HepG2 (cell line): ENCODE measurements at regions not wholly inside any gene's neighbourhood (a gene's known extent, or its start where the extent isn't known, plus 50 kb on each side); places are given as distances from the start of the nearest gene placed in this dataset.
A peak's percentile ranks its signal among the peaks of the same experiment; 100 is the strongest.

Source experiments
- ATAC-seq: fragments of 200-7000 bp; cut with Tn5 transposase; 3 replicates; pipeline ENCODE4 v1.9.1; 2020; ENCODE audit warnings: mild to moderate bottlenecking, moderate library complexity
- BruUV-seq: library from RNA; stranded (reverse); fragments of 400-500 nt; replicated peaks from 2 replicates; lab custom pipeline; 2021; lab: Mats Ljungman, UMichigan
- CTCF ChIA-PET: fragments of 300-600 bp; formaldehyde crosslinking; extraction: SDS; loops from one replicate; lab custom pipeline; 2021; ENCODE audit warnings: low total read pairs, inconsistent platforms, low intra/inter-chr PET ratio; lab: Yijun Ruan, JAX
- POLR2A ChIA-PET: fragments of 350-600 bp; sonication (Branson Sonifier 250); formaldehyde crosslinking; loops from one replicate; lab custom pipeline; 2020; ENCODE audit warnings: antibody characterized with exemption, inconsistent platforms; lab: Yijun Ruan, JAX
- DNase-seq: peaks from one replicate; pipeline ENCODE4 v3.0.0-alpha.2; 2015; ENCODE audit warnings: low spot score
- FAIRE-seq: peaks from 3 replicates; lab custom pipeline; 2011; peaks lifted over from hg19 to GRCh38; lab: Jason Lieb, UNC
- H2AFZ ChIP-seq: one replicate; pipeline ENCODE4 v1.6.1; 2011; ENCODE audit warnings: low read length, inconsistent platforms
- H3K27ac ChIP-seq: fragments of 300-600 bp; 3 replicates; pipeline ENCODE4 v1.8.0; 2011; ENCODE audit warnings: mixed run types, mild to moderate bottlenecking, mixed read lengths, low read length, inconsistent platforms; ENCODE audit not compliant: insufficient read depth; ENCODE audit errors: extremely low read length
- H3K27me3 ChIP-seq, 2 experiments: fragments of 200-600 bp in 1 of 2; 2 replicates in 1 of 2; 3 replicates in 1 of 2; pipeline versions ENCODE4 v1.6.0 to v1.8.0; 2011; ENCODE audit warnings: low read length in 2 of 2, mild to moderate bottlenecking in 2 of 2, moderate library complexity in 2 of 2, inconsistent platforms in 1 of 2; ENCODE audit not compliant: insufficient read depth in 2 of 2, control insufficient read depth in 1 of 2
- H3K36me3 ChIP-seq, 2 experiments: fragments of 200-600 bp in 1 of 2; replicated peaks in 1 of 2; 2 replicates in 1 of 2; 3 replicates in 1 of 2; pipeline versions ENCODE4 v1.5.1 to v1.8.0; 2011; ENCODE audit warnings: low read length in 2 of 2, inconsistent platforms in 1 of 2; ENCODE audit not compliant: insufficient read depth in 2 of 2, control insufficient read depth in 1 of 2
- H3K4me1 ChIP-seq: 2 replicates; pipeline ENCODE4 v1.5.1; 2012; ENCODE audit warnings: low read length, inconsistent platforms; ENCODE audit not compliant: insufficient read depth
- H3K4me2 ChIP-seq: 2 replicates; pipeline ENCODE4 v1.6.0; 2011; ENCODE audit warnings: low read depth, low read length, inconsistent platforms
- H3K4me3 ChIP-seq, 3 experiments: fragments of 200-600 bp in 1 of 3; sonication (generic), shearing (Covaris generic) in 1 of 3; replicated peaks in 1 of 3; 2 replicates each; pipeline ENCODE4 v1.5.1; 2011 to 2016; ENCODE audit warnings: low read length in 3 of 3, inconsistent platforms in 2 of 3, low read depth in 2 of 3, mild to moderate bottlenecking in 2 of 3, control low read depth in 1 of 3, mixed read lengths in 1 of 3; ENCODE audit not compliant: insufficient read depth in 1 of 3
- H3K79me2 ChIP-seq: one replicate; pipeline ENCODE4 v1.6.1; 2011; ENCODE audit warnings: low read length, inconsistent platforms; ENCODE audit not compliant: insufficient read depth
- H3K9ac ChIP-seq: 2 replicates; pipeline ENCODE4 v1.6.0; 2011; ENCODE audit warnings: mild to moderate bottlenecking, low read depth, low read length, inconsistent platforms; ENCODE audit not compliant: insufficient read depth
- H3K9me3 ChIP-seq: 2 replicates; pipeline ENCODE4 v1.5.1; 2012; ENCODE audit warnings: mild to moderate bottlenecking, low read length
- H4K20me1 ChIP-seq: 2 replicates; pipeline ENCODE4 v1.6.0; 2011; ENCODE audit warnings: inconsistent platforms, mild to moderate bottlenecking, low read length, moderate library complexity; ENCODE audit not compliant: insufficient read depth
- ARHGAP35 ChIP-seq: sonication (generic); formaldehyde crosslinking; IDR thresholded peaks from 2 replicates; pipeline ENCODE4 v1.9.0; 2022; ENCODE audit warnings: mild to moderate bottlenecking, inconsistent platforms, moderate library complexity, missing genetic modification reagents, borderline replicate concordance
- DMAP1 ChIP-seq: IDR thresholded peaks from 2 replicates; pipeline ENCODE4 v1.6.1; 2016
- DNMT3B ChIP-seq: conservative IDR thresholded peaks from 2 replicates; pipeline ENCODE4 v1.6.1; 2016; ENCODE audit warnings: missing biosample characterization, control low read depth
- EEA1 ChIP-seq: sonication (generic); formaldehyde crosslinking; IDR thresholded peaks from 2 replicates; pipeline ENCODE4 v1.5.1; 2020; ENCODE audit warnings: mild to moderate bottlenecking, missing genetic modification reagents, borderline replicate concordance
- GZF1 ChIP-seq: sonication (generic); formaldehyde crosslinking; IDR thresholded peaks from 2 replicates; pipeline ENCODE4 v1.5.1; 2020; ENCODE audit warnings: mild to moderate bottlenecking, missing genetic modification reagents
- HIC2 ChIP-seq: sonication (generic); formaldehyde crosslinking; IDR thresholded peaks from 2 replicates; pipeline ENCODE4 v1.9.0; 2022; ENCODE audit warnings: low read depth, missing genetic modification reagents
- HNF4G ChIP-seq, 2 experiments: sonication (generic) in 1 of 2; formaldehyde crosslinking in 1 of 2; IDR thresholded peaks; 2 replicates each; pipeline versions ENCODE4 v1.4.0 to v1.6.1; 2011 to 2020; ENCODE audit warnings: borderline replicate concordance in 2 of 2, low read depth in 2 of 2, mild to moderate bottlenecking in 2 of 2, low read length in 1 of 2, missing genetic modification reagents in 1 of 2, moderate library complexity in 1 of 2
- KLF11 ChIP-seq: IDR thresholded peaks from 2 replicates; pipeline ENCODE4 v1.6.1; 2016; ENCODE audit warnings: missing compliant biosample characterization
- NRL ChIP-seq: sonication (generic); formaldehyde crosslinking; IDR thresholded peaks from 2 replicates; pipeline ENCODE4 v1.5.0; 2020; ENCODE audit warnings: missing genetic modification reagents, mild to moderate bottlenecking, moderate library complexity, borderline replicate concordance
- PAX8 ChIP-seq: sonication (generic); formaldehyde crosslinking; IDR thresholded peaks from 2 replicates; pipeline ENCODE4 v1.8.0; 2022; ENCODE audit warnings: mild to moderate bottlenecking, missing genetic modification reagents, borderline replicate concordance
- RNF2 ChIP-seq: fragments of 450-650 bp; conservative IDR thresholded peaks from 2 replicates; pipeline ENCODE4 v1.6.1; 2016; ENCODE audit warnings: low read depth
- SIN3A ChIP-seq: IDR thresholded peaks from 2 replicates; pipeline ENCODE4 v1.6.1; 2011; ENCODE audit warnings: low read depth, mild to moderate bottlenecking, control low read depth, low read length, borderline replicate concordance
- ZFP62 ChIP-seq: sonication (generic); formaldehyde crosslinking; IDR thresholded peaks from 2 replicates; pipeline ENCODE4 v1.4.0; 2020; ENCODE audit warnings: missing genetic modification reagents
- ZNF839 ChIP-seq: sonication (generic); formaldehyde crosslinking; IDR thresholded peaks from 2 replicates; pipeline ENCODE4 v1.4.0; 2020; ENCODE audit warnings: missing genetic modification reagents, mild to moderate bottlenecking, borderline replicate concordance
- ZSCAN25 ChIP-seq: sonication (generic); formaldehyde crosslinking; IDR thresholded peaks from 2 replicates; pipeline ENCODE4 v1.8.0; 2022; ENCODE audit warnings: mild to moderate bottlenecking, missing genetic modification reagents
- WGBS: methylation state at CpG from one replicate; pipeline ENCODE4 v1.1.6; 2017; ENCODE audit warnings: low lambda C conversion rate; 5-methylcytosine and 5-hydroxymethylcytosine counted together
- in situ Hi-C: cut with HindIII; loops from 2 replicates; pipeline ENCODE4 v1.10.0; 2017; ENCODE audit warnings: low pct_unique_long_range_greater_than_20kb; ENCODE audit not compliant: extremely low pct_ligation_motif_present
- intact Hi-C: fragments of 100-400 bp; cut with micrococcal nuclease; formaldehyde crosslinking; loops from one replicate; pipeline ENCODE4 v1.10.0; 2022; ENCODE audit not compliant: unreplicated experiment

DNA sequence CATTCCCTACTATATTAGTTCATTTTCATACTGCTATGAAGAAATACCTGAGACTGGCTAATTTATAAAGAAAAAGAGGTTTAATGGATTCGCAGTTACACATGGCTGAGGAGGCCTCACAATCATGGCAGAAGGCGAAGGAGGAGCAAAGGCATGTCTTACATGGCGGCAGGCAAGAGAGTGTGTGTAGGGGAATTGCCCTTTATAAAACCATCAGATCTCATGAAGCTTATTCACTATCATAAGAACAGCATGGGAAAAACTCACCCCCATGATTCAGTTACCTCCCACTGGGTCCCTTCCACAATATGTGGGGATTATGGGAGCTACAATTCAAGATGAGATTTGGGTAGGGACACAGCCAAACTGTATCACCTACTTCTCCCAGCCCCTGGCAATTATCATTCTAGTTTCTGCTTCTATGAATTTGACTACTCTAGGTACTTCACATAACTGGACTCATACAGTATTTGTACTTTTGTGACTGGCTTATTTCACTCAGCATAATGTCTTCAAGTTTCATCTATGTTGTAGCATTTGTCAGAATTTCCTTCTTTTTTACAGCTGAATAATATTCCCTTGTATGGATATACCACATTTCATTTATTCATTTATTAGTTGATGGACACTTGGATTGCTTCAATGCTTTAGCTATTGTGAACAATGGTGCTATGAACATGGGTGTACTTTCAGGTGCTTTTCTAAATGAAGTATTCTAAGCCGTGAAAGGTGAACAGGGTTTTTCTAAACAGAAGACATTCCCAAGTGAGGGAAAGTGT, 219.5 kb upstream of the NUDT4 start:
- no peak overlapping the region for H3K4me3 ChIP-seq
- H3K4me2 ChIP-seq: no peak overlapping the region
- H2AFZ ChIP-seq: no peak overlapping the region
- ATAC-seq (no peak), DNase-seq (no peak), FAIRE-seq (no peak)
- no peaks in the 10 kb centered on the region for H3K36me3 ChIP-seq
- H3K27ac ChIP-seq: no peak overlapping the region
- in situ Hi-C loops: no loop called here
- H3K4me1 ChIP-seq: peaks cover 26% of the 10 kb centered on the region
- TF ChIP-seq DNMT3B (CRISPR knock-in tag) (no peak), KLF11 (CRISPR knock-in tag) (no peak), ZSCAN25 (CRISPR knock-in tag) (no peak), ARHGAP35 (CRISPR knock-in tag) (no peak)
- intact Hi-C loops: no loop called here
- CTCF ChIA-PET: no interaction called here
- no peak overlapping the region for H3K9ac ChIP-seq
- H4K20me1 ChIP-seq: no peaks in the 10 kb centered on the region
- 92% methylated on average over 4 of the region's 4 CpGs for WGBS
- POLR2A ChIA-PET: no interaction called here
- BruUV-seq: no TSS peak
- peaks cover 0 to 2% of the 10 kb centered on the region in 2 experiments; a peak in 1 of 5 replicates for H3K27me3 ChIP-seq
- H3K9me3 ChIP-seq: no peaks in the 10 kb centered on the region
- H3K79me2 ChIP-seq: no peaks in the 10 kb centered on the region

- no peaks in the 10 kb centered on the region for H3K9me3 ChIP-seq
- H2AFZ ChIP-seq: no peak overlapping the region
- no peaks in the 10 kb centered on the region for H3K79me2 ChIP-seq
- BruUV-seq: no TSS peak
- H3K4me3 ChIP-seq: 0 out of 6 replicates have a peak overlapping the region, but pooled peaks of 1 of the 3 experiments have one; percentile 13
- peak; percentile 49; the same call in 2 of the 3 replicates for ATAC-seq
- WGBS: 55% methylated on average over 4 of the region's 4 CpGs
- H3K27ac ChIP-seq: no peak overlapping the region
- no peaks in the 10 kb centered on the region for H4K20me1 ChIP-seq
- CTCF ChIA-PET: no interaction called here
- no peak for FAIRE-seq
- H3K4me1 ChIP-seq: peaks cover 43% of the 10 kb centered on the region
- intact Hi-C loops: no loop called here
- POLR2A ChIA-PET: no interaction called here
- H3K36me3 ChIP-seq: no peaks in the 10 kb centered on the region
- no peak overlapping the region for H3K9ac ChIP-seq
- in situ Hi-C loops: no loop called here
- no peaks in the 10 kb centered on the region for H3K27me3 ChIP-seq
- no peak for DNase-seq
- peak overlapping the region; percentile 56 for H3K4me2 ChIP-seq
- TF ChIP-seq NRL (CRISPR knock-in tag) (no peak), HNF4G (IDR thresholded peaks at IDR 0.05; ENCODE audit: borderline replicate concordance, low read depth, low read length) (no peak), HNF4G (CRISPR knock-in tag; IDR thresholded peaks at IDR 0.05; ENCODE audit: borderline replicate concordance, low read depth) (no peak), GZF1 (CRISPR knock-in tag) (no peak), DMAP1 (CRISPR knock-in tag) (no peak), ZNF839 (CRISPR knock-in tag) (no peak), HIC2 (CRISPR knock-in tag) (no peak), ZFP62 (CRISPR knock-in tag) (no peak), RNF2 (no peak), SIN3A (no peak), PAX8 (no peak), EEA1 (CRISPR knock-in tag) (no peak)
Measured at GRCh38 chr12:93163260-93164036, 214.3 kb upstream of the NUDT4 start.
